Stimulated activated naive CD4-positive, alpha-beta T cell treated with Interleukin-2 at 50 U/mL for 16 hours (primary cell): ENCODE measurements at regions not wholly inside any gene's neighbourhood (a gene's known extent, or its start where the extent isn't known, plus 50 kb on each side); places are given as distances from the start of the nearest gene placed in this dataset.

Source experiments
- DNase-seq: peaks from one replicate; lab custom pipeline; 2025; lab: John Stamatoyannopoulos, UW

DNA sequence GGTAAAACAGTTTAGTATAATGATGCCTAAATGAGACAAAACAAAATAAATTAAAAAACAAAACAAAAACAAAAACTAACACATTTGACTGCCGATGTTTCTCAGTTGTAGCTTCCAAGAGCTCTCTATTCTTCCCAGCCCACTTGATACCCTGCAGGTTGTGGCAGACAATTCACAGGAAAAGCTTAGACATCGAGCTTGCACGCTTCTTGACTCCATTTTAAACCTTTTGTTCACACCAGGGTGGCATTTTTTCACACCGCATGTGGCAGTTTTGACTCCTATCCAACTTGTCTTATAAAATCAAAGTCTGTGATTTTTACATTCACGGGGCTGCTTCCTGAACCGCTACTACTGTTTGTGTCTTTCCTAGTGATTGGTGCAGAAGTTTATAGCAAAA is 575.9 kb downstream of the USP25 start:
- DNase-seq = no peak

DNA sequence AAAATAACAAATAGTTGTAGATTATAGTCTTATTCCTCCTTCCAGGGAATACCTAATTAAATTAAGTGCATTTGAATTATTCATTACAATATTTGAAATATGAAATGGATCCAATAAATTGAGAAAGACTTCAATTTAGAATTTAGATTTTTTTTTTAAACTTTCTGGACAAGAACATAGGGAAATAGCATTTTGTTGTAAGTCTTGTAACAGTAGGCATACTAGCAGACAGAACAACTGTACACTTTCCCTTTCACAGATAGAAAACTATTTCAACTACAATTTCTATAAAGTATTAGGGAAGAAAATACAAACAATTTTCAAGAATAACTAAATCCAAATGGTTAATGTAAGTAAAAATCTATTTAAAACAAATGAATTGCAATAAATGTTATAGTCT is 577.5 kb downstream of the USP25 start:
- no peak for DNase-seq

DNA sequence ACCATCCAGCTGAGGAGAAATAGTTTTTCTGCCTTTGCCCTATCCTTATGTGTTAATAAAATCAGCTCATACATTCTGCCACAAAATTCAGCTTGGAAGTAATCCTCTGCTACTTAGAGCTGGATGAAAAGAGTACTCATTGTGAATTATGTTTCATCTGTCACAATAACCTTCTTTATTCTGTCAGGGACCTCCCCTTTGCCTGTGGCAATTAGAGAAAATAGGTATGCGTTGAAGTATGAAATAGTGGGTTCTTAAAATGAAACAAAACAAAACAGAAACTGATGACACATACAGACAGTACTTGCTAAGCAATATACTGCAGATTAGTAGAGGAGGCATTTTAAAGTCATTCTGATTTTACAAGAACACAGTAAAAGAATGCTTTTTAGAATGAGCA is 578.5 kb downstream of the USP25 start:
- no peak for DNase-seq

GRCh38 chr21:16309250-16309971 is 579.6 kb downstream of the USP25 start:
- DNase-seq = no peak

- DNase-seq = no peak
Observed at GRCh38 chr21:16310176-16310575, 580.4 kb downstream of the USP25 start.

GRCh38 chr21:16311229-16311628 is 581.4 kb downstream of the USP25 start:
- no peak for DNase-seq

GRCh38 chr21:16312321-16312720 is 582.5 kb downstream of the USP25 start:
- DNase-seq = no peak

DNA sequence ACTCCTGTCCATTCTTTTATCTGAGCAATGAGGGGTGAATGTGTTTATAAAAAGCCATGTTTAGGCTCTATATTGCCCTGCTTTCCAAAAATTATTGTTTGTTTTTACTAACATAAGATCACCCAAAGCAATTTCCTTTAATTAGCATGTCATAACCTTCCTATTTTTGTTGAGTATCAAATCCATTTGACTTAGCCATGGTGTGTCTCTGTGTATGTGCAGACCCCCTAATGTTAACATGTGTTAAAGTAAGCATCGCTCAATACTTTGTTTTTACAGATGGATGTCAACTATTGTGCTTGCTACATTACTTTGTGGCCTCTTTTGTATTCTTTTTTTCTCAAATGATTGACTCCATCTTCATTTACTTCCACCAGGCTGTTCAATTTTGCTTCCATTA is 585.4 kb downstream of the USP25 start:
- no peak for DNase-seq

DNA sequence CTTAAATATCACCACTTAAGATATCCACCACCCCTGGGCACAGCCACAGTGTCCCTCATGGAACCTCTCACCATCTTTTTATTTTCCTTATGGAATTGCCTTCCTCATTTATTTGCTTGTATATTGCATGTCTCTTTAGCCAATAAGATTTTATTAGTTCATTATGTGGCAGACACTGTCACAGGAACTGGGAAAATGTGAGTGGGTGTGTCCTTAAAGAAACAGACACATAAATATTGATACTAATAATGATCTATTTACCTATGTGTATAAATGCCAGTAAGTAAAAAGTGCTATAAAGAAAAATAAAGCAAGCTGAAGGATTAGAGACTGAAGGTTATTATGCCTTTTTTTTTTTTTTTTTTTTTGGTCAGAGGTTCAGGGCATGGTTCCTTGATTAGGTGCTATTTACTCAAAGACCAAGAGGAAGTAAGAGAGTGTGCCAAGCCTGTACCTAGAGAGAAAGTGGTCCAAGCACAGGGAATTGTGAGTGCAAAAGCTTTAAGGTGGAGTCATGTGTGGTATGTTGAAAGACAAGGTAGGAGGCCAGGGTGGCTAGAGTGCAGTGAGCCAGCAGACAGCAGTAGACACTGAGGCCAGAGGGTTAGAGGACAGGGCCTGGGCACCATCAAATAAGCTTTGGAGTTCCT is 589.0 kb downstream of the USP25 start:
- DNase-seq = no peak

DNA sequence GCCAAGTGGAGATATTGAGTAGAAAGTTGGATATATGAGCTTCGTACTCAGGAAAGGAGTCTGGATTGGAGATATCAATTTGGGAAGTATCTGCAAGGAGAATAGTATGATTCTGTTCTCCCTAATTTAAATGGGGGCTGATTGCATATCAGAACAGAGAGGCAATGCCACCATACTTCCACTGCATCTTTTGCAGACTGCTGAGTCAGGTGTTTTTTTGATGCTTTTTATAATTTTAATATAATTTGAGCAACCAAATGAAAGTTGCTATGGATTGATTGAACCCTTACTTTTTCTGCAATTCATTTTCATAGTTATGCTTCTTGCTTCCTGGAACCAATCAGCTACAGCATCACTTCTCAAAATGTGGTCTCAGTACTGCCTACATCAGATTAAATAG is 590.3 kb downstream of the USP25 start:
- no peak for DNase-seq

DNA sequence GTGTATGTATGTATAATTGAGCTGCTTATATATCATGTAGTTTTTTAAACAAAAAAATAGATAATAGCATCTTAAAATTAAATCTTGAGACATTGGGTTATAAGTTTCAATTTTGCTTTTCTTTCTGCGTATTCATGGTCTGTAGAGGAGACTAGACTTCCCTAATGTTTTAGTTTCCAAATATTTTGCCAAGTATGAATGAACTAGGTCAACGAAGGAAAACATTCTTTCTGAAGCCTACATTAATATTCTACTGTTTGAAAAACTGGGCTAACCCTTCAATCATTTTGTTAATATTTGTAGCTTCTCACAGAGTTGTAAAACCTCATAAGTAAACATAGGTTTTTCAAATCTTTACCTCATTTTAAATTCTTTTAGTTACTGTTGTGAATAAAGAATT is 592.7 kb downstream of the USP25 start:
- DNase-seq = no peak

- no peak for DNase-seq
Observed at GRCh38 chr21:16323596-16323995, 593.8 kb downstream of the USP25 start.

DNA sequence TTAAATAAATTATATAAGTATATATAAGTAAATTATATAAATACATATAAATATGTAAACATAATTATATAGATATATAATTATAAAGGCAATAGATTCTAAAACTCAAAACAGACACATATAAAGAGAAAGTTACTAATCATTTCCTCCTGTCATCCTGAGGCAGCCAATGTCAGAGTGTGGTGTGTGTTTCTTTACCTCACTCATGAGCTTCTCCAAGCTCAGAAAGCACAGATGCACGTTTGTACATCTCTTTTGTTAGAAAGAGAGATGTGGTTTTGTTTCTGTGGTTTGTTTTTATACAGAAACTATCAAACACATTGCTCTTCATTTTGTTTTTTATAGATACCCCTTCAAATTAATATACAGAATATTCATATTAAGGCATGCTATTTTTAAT is 594.8 kb downstream of the USP25 start:
- no peak for DNase-seq

- no peak for DNase-seq
Observed at GRCh38 chr21:16330082-16330907, 600.5 kb downstream of the USP25 start.

GRCh38 chr21:16330908-16331268 is 601.1 kb downstream of the USP25 start:
- DNase-seq = no peak

GRCh38 chr21:16337266-16337665 is 607.5 kb downstream of the USP25 start:
- no peak for DNase-seq

DNA sequence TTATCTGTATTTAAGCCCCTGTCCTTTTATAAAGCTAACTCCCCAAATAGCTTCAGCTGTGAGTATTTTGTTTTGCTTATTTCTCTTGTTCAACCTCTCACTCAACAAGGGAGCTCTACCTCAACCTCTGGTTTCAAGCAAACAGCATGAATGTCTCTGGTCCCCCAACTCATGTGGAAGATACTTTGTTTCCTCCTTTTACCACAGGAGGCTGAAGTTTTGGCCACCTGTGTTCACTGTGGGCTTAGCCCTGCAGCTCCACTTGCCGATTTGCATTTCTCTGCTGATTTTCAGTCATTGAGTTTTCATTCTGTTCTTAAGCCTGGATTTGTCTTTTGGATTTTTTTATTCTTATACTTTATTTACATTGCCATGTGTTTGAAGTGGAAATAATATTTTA is 613.1 kb downstream of the USP25 start:
- no peak for DNase-seq

GRCh38 chr21:16343776-16344175 is 614.0 kb downstream of the USP25 start:
- no peak for DNase-seq

- no peak for DNase-seq
Observed at GRCh38 chr21:16345757-16346156, 616.0 kb downstream of the USP25 start.

DNA sequence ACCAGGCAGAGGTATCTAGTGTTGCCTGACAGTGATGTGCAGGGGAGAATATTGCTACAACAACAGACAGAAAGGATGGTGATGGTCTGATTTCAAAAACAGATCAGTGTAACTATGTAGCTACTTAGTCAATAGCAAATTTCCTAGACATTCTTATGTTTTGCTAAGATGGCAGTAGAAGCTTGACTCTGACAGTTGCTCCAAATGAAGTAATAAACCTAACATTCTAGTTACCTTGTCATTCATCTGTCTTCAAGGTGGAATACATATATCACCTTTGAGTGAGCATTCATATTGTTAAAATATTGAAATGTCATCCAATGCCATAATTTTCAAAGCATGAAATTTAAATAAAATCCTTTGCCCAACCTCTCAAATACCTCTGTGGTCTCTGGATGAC is 617.4 kb downstream of the USP25 start:
- no peak for DNase-seq

- no peak for DNase-seq
Observed at GRCh38 chr21:16353764-16354163, 624.0 kb downstream of the USP25 start.

DNA sequence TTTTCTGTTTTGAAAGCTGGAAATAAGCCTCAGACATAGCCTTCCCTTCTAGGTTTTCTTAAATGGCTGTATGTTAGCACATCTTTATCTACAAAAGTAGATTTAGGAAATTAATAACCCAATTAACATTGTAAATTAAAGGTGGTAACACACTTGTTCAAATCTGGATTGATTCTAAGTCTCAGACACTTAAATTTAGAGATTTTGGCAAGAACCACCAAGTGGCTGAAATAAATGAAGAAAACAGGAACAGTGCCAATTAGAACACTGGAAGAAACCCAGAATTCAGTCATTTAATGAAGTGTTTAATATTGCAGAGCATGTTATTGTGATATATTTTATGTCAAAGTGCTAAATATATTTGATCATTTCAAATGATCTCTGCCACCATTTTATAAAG is 628.2 kb downstream of the USP25 start:
- no peak for DNase-seq

GRCh38 chr21:16358784-16359183 is 629.0 kb downstream of the USP25 start:
- DNase-seq = no peak
